GM18867 (cell line): ENCODE measurements at regions not wholly inside any gene's neighbourhood (a gene's known extent, or its start where the extent isn't known, plus 50 kb on each side); places are given as distances from the start of the nearest gene placed in this dataset.

Source experiments
- ATAC-seq: cut with Tn5 transposase; IDR thresholded peaks from one replicate; pipeline ENCODE4 v1.9.1; 2021; ENCODE audit warnings: mild to moderate bottlenecking, moderate library complexity; ENCODE audit not compliant: unreplicated experiment

DNA sequence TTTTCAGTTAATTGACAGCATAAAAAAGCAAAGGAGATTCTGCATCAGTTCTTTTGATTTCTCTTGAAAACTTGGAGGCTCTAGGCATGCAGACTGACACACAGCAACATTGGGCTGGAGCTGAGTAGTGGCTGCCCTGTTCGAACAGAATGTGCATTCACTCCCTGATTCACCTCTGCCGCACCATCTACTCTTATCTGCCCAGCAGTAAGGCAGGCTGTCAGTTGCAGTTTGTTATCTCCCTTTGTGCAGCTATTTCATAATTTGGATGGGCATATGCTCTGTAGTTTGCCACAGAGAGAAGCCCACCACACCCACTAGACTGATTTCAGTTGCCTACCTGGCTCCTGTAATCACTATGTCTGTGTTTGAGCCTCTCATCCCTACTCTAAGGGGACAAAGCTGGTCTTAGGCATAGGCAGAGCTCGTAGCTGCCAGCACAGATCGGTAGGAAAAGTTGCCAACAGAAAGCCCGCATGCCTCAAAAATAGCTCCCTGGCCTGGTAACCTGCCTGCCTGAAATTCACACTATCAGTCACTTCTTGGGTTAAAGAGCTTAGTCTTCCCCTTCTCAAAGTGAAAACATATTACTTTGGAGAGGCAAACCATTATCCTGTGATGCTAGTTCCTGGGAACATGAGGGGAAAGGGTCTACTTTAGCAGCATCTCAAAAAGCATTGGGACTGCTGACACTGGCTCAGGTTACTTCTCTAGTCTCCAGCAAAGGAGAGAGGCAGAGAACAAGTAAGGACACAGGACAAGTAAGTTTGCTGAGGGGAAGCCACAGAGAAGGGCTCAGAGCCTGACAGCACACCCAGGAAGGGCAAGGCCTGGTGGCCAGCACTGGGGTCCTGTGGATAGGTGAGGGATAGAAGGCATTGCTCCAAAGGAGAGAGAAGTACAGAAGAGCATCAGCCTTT lies 75.9 kb upstream of the TMEM164 start:
- no peak for ATAC-seq

DNA sequence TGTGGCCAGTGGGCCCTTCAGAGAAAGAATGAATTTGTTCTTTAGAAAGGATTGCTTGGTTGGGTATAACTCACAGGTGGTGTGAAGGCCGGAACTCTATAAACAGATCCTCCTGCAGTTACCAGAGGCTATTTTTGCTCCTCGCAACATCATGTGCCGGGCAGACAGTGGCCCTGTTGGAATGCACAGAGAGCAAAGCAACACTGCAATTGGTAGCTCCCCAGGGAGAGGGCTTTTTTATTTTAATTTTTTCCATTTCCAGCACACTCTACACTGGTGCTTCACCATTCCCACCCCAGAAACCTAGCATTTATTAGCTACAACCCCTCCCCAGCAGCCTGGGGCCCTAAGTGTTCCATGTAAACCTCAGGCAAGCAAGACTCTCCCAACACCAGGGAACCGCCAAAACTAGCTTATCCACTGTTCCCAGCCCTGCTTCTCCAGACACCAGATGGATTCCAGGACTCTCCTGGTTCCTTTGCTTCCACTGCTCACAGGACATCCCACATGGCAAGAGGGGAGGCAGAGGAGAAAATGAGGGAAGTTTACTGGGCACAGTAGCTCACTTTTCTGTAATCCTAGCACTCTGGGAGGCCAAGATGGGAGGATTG lies 75.1 kb upstream of the TMEM164 start:
- ATAC-seq: no peak

DNA sequence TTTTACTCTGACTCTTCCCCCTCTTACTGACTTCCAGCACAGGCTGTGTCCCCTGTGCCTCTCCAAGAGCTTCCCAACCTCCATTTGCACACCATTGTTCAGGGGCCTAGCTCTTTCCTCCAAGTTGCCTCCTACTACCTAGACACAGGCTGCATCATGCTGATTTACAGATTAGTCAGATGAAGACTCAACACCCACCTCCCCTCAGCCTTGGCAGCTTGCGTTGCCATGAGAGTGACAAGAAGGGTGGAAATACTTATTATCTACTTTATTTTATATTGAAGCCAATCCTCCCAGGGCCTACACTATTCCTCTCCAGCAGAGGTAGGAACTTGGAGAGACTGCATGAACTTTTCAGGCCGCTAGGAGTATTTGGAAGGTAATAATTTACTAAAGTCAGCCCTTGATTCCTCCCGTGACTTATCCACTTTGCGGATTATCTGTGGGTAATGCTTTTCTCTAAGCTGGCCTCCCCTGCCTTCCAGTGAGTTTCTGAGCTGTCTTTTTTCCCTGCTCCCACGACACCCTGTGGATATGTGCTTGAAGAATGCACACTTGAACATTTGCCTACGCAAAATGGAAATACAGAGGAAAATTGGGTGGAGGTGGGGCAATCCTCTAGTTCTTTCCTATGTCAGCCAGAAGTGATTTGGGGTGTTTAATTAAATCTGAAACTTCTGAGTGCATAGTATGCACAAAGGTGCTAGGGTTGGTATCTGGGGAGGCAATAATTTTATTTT lies 74.1 kb upstream of the TMEM164 start:
- no peak for ATAC-seq

DNA sequence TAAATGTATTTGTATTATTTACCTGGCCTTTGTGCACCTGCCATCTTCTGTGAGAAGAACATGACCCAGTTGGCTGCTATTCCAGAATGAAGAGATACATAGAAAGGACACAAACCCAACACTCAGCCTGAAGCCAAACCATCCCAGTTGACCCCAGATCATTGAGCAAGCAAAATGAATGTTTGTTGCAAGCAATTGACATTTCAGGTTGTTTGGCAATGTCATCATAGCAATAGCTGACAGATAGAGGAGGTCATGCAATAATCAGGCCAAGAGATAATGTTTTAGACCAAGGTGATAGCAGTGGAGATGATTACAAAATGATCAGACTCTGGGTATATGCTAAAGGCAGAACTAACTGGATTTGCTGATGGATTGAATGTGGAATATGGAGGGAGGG lies 71.2 kb upstream of the TMEM164 start:
- no peak for ATAC-seq

DNA sequence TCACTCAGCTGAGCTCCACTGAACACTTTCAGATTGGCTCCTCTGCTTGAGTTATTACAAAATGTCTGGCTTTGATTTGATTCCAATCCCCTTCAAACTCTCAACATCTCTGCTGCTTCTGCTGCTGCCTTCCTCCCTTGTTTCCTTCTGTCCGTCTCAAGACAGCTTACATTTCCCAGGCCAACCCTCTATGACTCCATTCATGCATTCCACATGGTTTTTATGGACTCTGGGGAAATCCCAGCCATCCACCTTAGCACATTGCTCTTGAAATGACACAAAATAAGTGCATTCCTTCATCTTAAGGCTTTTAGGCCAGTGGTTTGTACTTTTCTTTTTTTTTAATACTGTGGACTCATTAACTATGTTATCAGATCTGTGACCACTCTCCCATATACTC lies 68.5 kb upstream of the TMEM164 start:
- no peak for ATAC-seq

DNA sequence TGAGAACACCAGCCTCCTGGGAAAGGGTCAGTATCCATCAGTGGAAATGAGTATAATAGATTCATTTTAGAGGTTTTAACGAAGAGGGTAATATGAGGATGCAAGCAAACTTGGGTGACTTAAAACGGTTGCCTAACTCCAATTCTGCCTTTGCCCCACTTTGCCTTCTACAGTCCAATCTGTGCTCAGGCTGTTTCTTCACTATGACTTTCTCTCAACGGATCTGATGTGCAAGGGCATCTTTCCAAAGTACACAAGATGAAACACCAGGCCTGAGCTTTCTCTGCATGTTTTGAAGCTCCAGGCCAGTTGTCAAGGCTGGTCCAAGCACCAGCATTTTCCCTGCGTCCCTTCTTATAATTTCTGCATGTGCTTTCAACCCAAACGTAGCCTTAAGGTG lies 68.0 kb upstream of the TMEM164 start:
- no peak for ATAC-seq

DNA sequence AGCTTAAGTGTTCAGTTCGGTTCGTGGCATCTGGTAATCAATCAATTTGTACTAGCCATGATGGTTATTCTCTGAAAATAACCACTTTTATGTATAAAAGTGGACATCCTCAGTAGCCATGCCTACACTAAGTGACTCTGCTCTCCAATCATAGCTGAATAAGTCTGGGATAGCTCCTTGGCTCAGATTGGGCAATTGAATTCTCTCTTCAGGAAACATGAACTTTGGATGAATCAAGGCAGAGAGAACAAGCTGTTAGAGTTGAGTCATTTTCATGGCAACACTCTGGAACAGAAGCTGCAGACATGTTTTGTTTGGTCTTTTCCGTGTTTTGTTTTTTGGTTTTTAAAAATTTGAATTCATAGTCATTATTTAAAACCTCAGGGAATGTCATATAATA lies 66.8 kb upstream of the TMEM164 start:
- no peak for ATAC-seq

DNA sequence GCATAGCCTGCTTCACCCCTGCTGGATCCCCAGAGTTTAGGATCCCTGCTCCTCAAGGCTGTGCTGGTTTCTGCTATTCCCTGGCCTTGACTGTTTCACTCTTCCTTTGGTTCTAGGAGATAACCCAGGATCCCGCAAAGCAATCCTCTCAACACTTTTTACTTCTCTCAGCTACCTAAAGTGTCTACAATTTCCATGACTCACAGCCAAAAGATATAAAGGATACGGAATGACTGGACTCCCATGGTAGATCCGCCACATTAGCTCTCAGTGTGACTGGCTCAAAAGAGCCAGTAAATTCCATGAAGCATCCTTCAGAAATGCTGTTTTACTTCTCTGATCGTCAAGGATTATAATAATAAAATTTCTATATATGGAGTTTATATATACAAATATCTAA lies 66.3 kb upstream of the TMEM164 start:
- ATAC-seq: no peak

DNA sequence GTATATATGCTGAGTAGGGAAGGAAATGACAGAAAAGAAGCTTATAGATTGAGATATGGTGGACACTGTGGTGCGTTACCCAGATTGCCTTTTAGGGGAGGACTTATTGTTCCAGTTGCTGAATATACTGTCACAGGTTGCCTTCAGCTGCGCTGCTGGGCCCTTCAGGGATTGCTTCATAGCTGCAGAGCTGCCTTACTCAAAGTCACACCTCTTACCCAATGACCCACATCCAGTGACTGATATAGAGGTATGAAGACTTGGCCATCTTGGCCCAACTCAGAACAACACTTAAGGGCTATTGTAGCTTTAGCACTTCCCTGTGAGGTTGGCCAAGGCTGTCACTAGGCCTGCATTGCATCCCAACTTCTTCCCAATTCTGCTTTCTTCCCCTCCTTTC lies 63.4 kb upstream of the TMEM164 start:
- ATAC-seq: no peak

DNA sequence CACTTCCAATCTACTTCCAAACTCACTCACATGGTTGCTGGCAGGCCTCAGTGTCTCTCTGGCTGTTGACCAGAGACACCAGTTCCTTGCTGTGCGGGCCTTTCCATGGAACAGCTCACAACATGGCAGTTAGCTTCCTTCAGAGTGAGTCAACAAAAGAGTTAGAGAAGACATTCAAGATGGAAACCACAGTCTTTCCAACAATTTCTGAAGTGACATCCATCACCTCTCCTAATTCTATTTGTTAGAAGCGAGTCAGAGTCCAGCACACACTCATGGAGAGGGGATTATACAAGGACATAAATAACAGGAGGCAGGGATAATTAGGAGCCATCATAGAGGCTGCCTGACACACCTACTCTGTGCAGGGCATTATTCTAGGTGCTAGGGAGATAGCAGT lies 62.5 kb upstream of the TMEM164 start:
- no peak for ATAC-seq

DNA sequence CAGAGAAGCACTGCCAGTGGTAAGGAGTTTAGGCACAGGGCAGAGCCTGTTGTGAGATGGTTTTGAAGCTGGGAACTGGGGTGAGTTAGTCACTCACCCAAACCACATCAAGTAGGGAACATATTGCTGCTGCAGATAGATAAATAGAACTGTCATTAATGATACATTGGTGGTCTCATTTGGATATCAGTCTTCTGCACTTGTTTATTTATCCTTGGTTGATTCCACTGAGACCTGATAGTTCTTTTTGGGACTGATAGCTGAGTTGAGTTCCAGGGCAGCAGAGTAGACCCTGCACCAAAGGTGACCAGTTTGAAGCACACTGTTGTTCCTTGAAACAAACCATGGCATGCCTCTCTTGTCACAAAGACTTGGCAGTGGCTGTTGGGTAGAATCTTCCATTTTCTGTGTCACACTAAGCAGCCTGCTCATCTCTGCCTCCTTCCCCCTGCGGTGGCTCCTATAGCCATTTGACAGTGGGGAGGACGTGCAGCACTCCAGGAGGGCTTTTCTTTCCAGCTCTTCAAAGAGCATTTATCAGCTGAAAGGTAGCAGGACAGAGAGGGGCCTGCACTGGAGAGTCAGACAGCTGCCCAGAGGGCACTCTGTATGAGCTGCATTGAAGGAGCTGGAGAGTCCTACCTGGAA lies 59.7 kb upstream of the TMEM164 start:
- no peak for ATAC-seq

DNA sequence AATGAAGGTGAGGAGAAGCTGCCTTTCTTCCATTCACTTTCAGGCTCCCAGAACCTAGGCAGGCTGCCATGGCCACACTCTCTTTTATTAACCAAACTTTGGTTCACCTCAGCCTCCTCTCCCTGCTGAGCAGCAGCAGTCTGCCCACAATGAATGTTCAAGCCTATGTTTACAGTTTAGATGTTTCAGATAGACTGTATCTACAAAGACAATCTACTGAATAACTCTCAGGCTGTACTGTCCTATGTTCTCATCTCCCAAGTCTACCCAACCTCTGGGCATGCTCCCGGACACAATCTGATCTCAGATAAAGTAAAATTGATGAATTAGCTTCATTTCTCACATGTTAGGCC lies 59.2 kb upstream of the TMEM164 start:
- ATAC-seq: no peak

DNA sequence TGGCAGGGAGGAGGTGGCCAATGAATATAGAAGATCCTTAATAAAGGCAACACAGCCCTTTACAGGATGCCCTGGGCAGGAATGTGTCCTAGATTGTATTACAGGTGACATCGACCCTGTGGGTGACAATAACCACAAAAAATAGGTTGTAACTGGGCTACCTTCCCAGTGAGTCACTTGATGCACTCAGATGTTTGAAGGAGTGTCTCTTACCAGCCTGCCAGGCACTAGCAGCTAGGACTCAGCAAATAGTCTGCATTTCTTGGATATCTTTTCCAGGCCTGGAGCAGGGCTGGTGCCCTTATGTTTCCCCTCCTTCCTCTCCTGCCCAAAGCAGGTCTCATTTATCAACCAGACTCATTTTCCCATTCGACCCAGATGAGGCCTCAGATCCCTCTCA lies 50.9 kb upstream of the TMEM164 start:
- ATAC-seq: no peak

DNA sequence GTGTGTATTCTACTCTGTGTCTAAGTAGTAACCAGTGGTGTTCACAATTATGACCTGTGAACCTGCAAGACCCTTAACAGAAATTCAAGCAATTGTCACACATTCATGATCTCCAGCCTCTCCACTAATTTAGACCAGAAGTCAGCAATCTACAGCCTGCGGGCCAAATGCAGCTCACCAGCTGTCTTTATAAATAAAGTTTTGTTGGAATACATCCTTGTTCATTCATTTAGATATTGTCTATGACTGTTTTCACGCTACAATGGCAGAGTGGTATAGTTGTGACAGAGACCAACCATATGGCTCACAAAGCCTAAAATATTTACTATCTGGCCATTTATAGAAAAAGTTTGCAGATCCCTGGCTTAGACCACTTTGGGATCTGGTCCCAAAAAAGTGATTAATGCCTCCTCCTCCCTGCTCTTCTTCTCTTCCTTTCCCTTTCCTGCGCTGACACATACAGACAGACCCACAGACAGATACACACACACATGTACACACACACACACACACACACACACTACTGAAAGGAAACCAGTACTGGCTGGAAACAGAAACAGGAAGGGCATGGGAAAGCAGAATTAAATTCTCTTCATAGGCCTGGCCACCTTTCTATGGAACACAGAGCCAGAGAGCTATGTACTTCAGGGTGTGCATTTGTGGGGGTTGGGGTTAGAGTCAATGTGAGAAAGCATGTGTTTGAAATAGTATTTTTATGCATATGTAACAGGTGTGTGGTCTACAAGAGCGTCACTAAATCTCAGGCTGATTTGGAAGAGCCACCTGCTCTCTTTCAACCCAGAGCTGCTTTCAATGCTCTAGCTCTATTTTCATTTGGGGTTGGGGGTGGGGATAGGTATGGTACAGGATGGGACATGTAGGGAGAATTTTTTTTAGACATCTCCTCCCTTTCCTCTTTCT lies 49.7 kb upstream of the TMEM164 start:
- peak; percentile 75 for ATAC-seq
